ENCODE measurements at regions not wholly inside any gene's neighbourhood (a gene's known extent, or its start where the extent isn't known, plus 50 kb on each side); places are given as distances from the start of the nearest gene placed in this dataset.

DNA sequence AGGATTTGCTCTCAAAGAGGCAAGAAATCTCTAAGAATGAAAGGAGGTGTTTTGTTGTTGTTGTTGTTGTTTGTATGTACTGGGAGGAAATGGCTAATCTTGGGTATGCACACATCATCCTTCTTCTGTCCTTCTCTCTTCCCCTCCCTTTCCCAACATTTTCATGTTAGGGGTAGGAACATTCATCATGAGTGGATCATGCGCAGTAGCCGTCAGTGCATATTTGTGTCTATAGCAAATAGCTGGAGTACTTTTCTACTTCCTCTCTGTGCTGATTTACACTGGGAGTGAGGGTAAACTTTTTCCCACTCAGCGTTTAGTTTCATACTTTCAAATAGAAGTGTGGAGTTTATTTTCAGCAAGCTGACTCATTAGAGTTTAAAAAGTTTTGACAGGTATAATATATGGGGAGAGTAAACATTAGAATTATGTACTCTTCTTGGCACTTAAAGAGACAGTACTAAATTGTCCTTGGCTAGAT lies 80.5 kb upstream of the PRKG1 start:
- peaks cover 17% of the 10 kb centered on the region for H3K27me3 Mint-ChIP-seq
- H3K9me3 Mint-ChIP-seq (ENCODE audit: low read depth), result no peaks in the 10 kb centered on the region
- H3K4me3 Mint-ChIP-seq (ENCODE audit: low read depth), result no peak overlapping the region
- peaks cover 28% of the 10 kb centered on the region for H3K4me1 Mint-ChIP-seq (ENCODE audit: low read depth)
- no peaks in the 10 kb centered on the region for H3K36me3 Mint-ChIP-seq (ENCODE audit: insufficient read depth)
- no peak overlapping the region for H3K27ac Mint-ChIP-seq
- TF ChIP-seq, protein P1, sequence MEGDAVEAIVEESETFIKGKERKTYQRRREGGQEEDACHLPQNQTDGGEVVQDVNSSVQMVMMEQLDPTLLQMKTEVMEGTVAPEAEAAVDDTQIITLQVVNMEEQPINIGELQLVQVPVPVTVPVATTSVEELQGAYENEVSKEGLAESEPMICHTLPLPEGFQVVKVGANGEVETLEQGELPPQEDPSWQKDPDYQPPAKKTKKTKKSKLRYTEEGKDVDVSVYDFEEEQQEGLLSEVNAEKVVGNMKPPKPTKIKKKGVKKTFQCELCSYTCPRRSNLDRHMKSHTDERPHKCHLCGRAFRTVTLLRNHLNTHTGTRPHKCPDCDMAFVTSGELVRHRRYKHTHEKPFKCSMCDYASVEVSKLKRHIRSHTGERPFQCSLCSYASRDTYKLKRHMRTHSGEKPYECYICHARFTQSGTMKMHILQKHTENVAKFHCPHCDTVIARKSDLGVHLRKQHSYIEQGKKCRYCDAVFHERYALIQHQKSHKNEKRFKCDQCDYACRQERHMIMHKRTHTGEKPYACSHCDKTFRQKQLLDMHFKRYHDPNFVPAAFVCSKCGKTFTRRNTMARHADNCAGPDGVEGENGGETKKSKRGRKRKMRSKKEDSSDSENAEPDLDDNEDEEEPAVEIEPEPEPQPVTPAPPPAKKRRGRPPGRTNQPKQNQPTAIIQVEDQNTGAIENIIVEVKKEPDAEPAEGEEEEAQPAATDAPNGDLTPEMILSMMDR (IDR thresholded peaks at IDR 0.05; ENCODE audit: unreplicated experiment), result no peak
- no peak for DNase-seq (ENCODE audit: low spot score, unreplicated experiment)

DNA sequence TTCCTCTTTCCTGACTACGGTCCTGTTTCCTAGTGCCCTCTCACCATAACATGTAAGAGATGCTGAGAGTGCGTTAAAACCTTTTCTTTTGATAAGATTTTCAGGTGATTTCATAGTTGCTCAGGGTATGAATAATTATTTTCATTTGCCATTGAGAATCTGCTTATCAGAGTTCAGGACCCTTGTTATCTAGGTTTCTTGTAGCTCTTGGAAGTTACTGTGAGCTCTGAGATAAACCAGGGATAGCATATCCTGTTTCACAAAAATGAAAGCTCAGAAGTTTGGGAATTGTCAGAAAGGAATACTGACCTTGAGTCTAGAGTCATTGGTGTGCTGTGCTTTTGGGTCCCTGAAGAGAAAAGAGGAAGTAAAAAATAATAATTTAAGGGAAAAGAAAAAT lies 76.8 kb upstream of the PRKG1 start:
- no peak for DNase-seq (ENCODE audit: low spot score, unreplicated experiment)
- TF ChIP-seq, protein P1 (IDR thresholded peaks at IDR 0.05; ENCODE audit: unreplicated experiment), result no peak
- peaks cover 4% of the 10 kb centered on the region for H3K27me3 Mint-ChIP-seq
- H3K36me3 Mint-ChIP-seq (ENCODE audit: insufficient read depth), result no peaks in the 10 kb centered on the region
- H3K4me3 Mint-ChIP-seq (ENCODE audit: low read depth), result no peak overlapping the region
- no peaks in the 10 kb centered on the region for H3K9me3 Mint-ChIP-seq (ENCODE audit: low read depth)
- no peak overlapping the region for H3K27ac Mint-ChIP-seq
- H3K4me1 Mint-ChIP-seq (ENCODE audit: low read depth), result peaks cover 21% of the 10 kb centered on the region

DNA sequence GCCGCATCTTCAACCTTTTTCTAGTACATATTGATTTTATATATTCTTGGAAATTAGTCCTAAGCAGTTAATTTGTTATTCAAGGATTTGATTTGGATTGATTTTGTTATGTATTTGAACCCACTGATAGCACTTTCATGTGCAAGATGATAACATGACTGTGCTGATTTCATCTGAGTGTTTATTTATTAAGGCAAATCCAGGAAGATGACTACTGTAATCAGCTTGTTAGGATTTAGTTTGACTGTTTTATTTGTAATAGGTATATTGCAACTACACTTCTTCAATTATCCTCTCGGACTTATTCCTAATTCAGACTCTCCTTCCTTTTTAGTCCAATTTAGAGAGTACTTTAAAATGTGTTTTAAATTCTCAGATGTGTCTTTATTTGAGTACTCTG lies 75.1 kb upstream of the PRKG1 start:
- Mint-ChIP-seq H3K4me1 (ENCODE audit: low read depth) (peaks cover 9% of the 10 kb centered on the region), H3K36me3 (ENCODE audit: insufficient read depth) (no peaks in the 10 kb centered on the region), H3K27ac (no peak overlapping the region), H3K27me3 (no peaks in the 10 kb centered on the region), H3K4me3 (ENCODE audit: low read depth) (no peak overlapping the region), H3K9me3 (ENCODE audit: low read depth) (no peaks in the 10 kb centered on the region)
- no peak for DNase-seq (ENCODE audit: low spot score, unreplicated experiment)
- TF ChIP-seq, protein P1 (IDR thresholded peaks at IDR 0.05; ENCODE audit: unreplicated experiment), result no peak

DNA sequence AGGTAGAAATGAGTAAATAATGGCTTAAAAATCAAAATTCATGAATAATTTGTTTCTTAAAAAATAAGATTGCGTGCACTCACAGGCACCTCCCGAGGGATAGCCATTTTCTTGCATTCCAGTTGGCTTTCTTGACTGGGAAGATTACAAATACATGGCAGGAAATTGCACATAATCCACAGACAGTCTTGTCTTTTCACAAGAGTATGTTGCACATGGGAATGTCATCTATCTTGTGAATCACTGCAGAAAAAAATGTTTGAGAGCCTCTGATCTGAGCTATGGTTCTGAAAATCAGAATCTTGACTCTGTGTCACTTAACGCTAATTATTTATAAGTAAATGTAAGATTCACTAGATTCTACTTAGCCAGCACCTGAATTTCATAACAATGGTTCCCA lies 74.1 kb upstream of the PRKG1 start:
- H3K4me1 Mint-ChIP-seq (ENCODE audit: low read depth), result peaks cover 9% of the 10 kb centered on the region

DNA sequence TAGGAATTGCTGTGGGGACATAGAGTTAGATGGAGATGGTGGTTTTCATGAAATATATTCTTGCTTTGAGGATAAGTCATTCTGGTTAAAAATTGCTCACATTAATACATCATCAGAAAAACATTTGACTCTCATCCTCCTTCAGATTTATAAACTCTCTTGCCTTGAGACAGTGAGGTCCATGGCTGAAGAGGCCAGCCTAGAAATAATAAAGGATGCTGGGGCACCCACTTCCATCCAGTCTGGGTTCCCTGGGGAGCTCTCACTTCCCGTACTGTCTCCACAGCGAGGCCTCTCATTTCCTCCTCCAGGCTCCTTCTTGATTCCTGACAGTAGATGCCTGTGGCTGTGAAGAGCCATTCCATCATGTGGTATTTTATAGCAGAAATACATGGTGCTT lies 73.3 kb upstream of the PRKG1 start:
- no peaks in the 10 kb centered on the region for H3K27me3 Mint-ChIP-seq
- DNase-seq (ENCODE audit: low spot score, unreplicated experiment), result no peak
- H3K27ac Mint-ChIP-seq, result no peak overlapping the region
- H3K4me3 Mint-ChIP-seq (ENCODE audit: low read depth), result no peak overlapping the region
- H3K4me1 Mint-ChIP-seq (ENCODE audit: low read depth), result peaks cover 9% of the 10 kb centered on the region
- H3K36me3 Mint-ChIP-seq (ENCODE audit: insufficient read depth), result no peaks in the 10 kb centered on the region
- TF ChIP-seq, protein P1 (IDR thresholded peaks at IDR 0.05; ENCODE audit: unreplicated experiment), result no peak
- no peaks in the 10 kb centered on the region for H3K9me3 Mint-ChIP-seq (ENCODE audit: low read depth)

More for the DNA sequence above, 74.1 kb upstream of the PRKG1 start:
- TF ChIP-seq, protein P1 (IDR thresholded peaks at IDR 0.05; ENCODE audit: unreplicated experiment), result no peak
- H3K36me3 Mint-ChIP-seq (ENCODE audit: insufficient read depth), result no peaks in the 10 kb centered on the region
- no peak for DNase-seq (ENCODE audit: low spot score, unreplicated experiment)
- H3K9me3 Mint-ChIP-seq (ENCODE audit: low read depth), result no peaks in the 10 kb centered on the region
- H3K27me3 Mint-ChIP-seq, result no peaks in the 10 kb centered on the region
- H3K27ac Mint-ChIP-seq, result no peak overlapping the region
- H3K4me3 Mint-ChIP-seq (ENCODE audit: low read depth), result no peak overlapping the region
